Kidney (tissue), 13 donors: ENCODE measurements at regions not wholly inside any gene's neighbourhood (a gene's known extent, or its start where the extent isn't known, plus 50 kb on each side); places are given as distances from the start of the nearest gene placed in this dataset.
"Not testable (repeated sequence)": the region's sequence is repeated elsewhere in the genome, so short reads cannot be mapped to it uniquely, and the experiment has no call there.

ENCODE experiments used
- DNase-seq, 5 donors: peaks; one replicate each; pipeline ENCODE4 v3.0.0-alpha.2; 2013 to 2020
- FAIRE-seq: peaks from 2 replicates; lab custom pipeline; 2012; peaks lifted over from hg19 to GRCh38; lab: Jason Lieb, UNC
- H3K27ac ChIP-seq, 2 donors: one replicate each; pipeline ENCODE4 v1.7.0; 2013; ENCODE audit warnings: low read depth in 2 of 2, low read length in 2 of 2, inconsistent platforms in 1 of 2
- H3K27me3 ChIP-seq: one replicate; pipeline ENCODE4 v1.7.1; 2013; ENCODE audit warnings: low read length, inconsistent platforms; ENCODE audit not compliant: control insufficient read depth, insufficient read depth
- H3K36me3 ChIP-seq, 3 donors: one replicate each; pipeline versions ENCODE4 v1.7.0 to v1.7.1; 2013; ENCODE audit warnings: low read length in 3 of 3, control low read depth in 1 of 3, inconsistent platforms in 1 of 3; ENCODE audit not compliant: insufficient read depth in 3 of 3, control insufficient read depth in 2 of 3
- H3K4me1 ChIP-seq, 3 donors: one replicate each; pipeline versions ENCODE4 v1.7.0 to v1.7.1; 2013; ENCODE audit warnings: low read length in 3 of 3, inconsistent platforms in 1 of 3, low read depth in 1 of 3; ENCODE audit not compliant: control insufficient read depth in 2 of 3, insufficient read depth in 2 of 3
- H3K4me3 ChIP-seq, 3 donors: one replicate each; pipeline versions ENCODE4 v1.7.0 to v1.8.1; 2013; ENCODE audit warnings: low read length in 3 of 3, control low read depth in 1 of 3, inconsistent platforms in 1 of 3
- H3K9ac ChIP-seq, 3 donors: one replicate each; pipeline versions ENCODE4 v1.7.0 to v1.7.1; 2013; ENCODE audit warnings: low read length in 3 of 3, control low read depth in 1 of 3, inconsistent platforms in 1 of 3
- H3K9me3 ChIP-seq, 3 donors: one replicate each; pipeline versions ENCODE4 v1.7.0 to v1.7.1; 2013; ENCODE audit warnings: low read length in 3 of 3, control low read depth in 1 of 3, inconsistent platforms in 1 of 3; ENCODE audit not compliant: control insufficient read depth in 2 of 3, insufficient read depth in 1 of 3
- CTCF ChIP-seq: IDR thresholded peaks from 3 replicates; pipeline ENCODE4 v1.5.1; 2012; ENCODE audit warnings: mild to moderate bottlenecking, moderate library complexity, borderline replicate concordance; ENCODE audit not compliant: insufficient read depth; ENCODE audit errors: extremely low read depth
- intact Hi-C: fragments of 100-400 bp; cut with DNase I; formaldehyde crosslinking; loops from one replicate; pipeline ENCODE4 v1.11.1; 2022
- donor health status: control.
- donor health status: control.
- donor health status: control.
- donor health status: control.
- donor health status: control.
- donor health status: DM: yes; HTN: yes; CAD: no.
- donor health status: Normal renal cell carcinoma (clear cell type).

- intact Hi-C loops, result no loop called here
- FAIRE-seq, result no peak
Measured at GRCh38 chr6:153357391-153357790, 226.3 kb upstream of the RGS17 start.

DNA sequence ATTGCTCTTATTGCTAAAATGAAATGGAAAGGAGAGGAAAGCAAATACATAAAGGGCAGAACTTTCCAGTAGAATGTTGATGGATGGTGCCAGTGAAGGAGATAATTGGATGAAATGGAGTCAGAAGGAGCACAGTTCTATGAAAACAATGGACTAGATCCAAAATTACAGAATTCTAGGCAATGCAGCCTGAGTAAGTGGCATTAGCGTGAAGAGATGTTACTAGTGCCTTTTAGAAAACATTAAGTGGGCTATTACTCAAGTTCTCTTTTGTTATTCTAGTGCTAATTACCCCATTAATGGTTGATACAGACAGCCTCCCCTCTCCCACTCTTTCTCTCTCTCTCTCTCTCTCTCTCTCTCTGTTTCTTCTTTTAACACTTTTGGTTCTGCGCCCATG lies 209.5 kb upstream of the RGS17 start:
- Histone ChIP-seq H3K4me3 (no peak overlapping the region), H3K36me3 (no peaks in the 10 kb centered on the region), H3K27ac (no peak overlapping the region), H3K9ac (no peak overlapping the region), H3K9me3 (no peaks in the 10 kb centered on the region), H3K27me3 (no peaks in the 10 kb centered on the region), H3K4me1 (no peaks in the 10 kb centered on the region)
- intact Hi-C loops, result no loop called here
- no peak for DNase-seq
- no peak for FAIRE-seq
- no peak for TF ChIP-seq CTCF

More at GRCh38 chr6:153357391-153357790, 226.3 kb upstream of the RGS17 start:
- Histone ChIP-seq H3K4me3 (no peak overlapping the region), H3K4me1 (no peaks in the 10 kb centered on the region), H3K36me3 (no peaks in the 10 kb centered on the region), H3K27me3 (no peaks in the 10 kb centered on the region), H3K27ac (no peak overlapping the region), H3K9me3 (peaks cover 0 to 3% (median 0%) of the 10 kb centered on the region in 3 donors), H3K9ac (no peak overlapping the region)
- no peak for DNase-seq
- TF ChIP-seq CTCF, result no peak

GRCh38 chr6:153334121-153334520 lies 203.0 kb upstream of the RGS17 start:
- H3K4me1 ChIP-seq, result no peaks in the 10 kb centered on the region
- no peaks in the 10 kb centered on the region for H3K9me3 ChIP-seq
- no peaks in the 10 kb centered on the region for H3K27me3 ChIP-seq
- DNase-seq (no peak), FAIRE-seq (no peak)
- H3K27ac ChIP-seq, result no peak overlapping the region
- intact Hi-C loops, result no loop called here
- no peak overlapping the region for H3K4me3 ChIP-seq
- no peak overlapping the region for H3K9ac ChIP-seq
- no peaks in the 10 kb centered on the region for H3K36me3 ChIP-seq
- TF ChIP-seq CTCF, result no peak

- FAIRE-seq, H3K27ac ChIP-seq, H3K9ac ChIP-seq, DNase-seq, H3K27me3 ChIP-seq, H3K4me3 ChIP-seq, H3K9me3 ChIP-seq, H3K36me3 ChIP-seq, intact Hi-C loops, H3K4me1 ChIP-seq: not testable (repeated sequence)
Measured at GRCh38 chr6:153331221-153331620, 200.1 kb upstream of the RGS17 start.
